ENCODE measurements at regions not wholly inside any gene's neighbourhood (a gene's known extent, or its start where the extent isn't known, plus 50 kb on each side); places are given as distances from the start of the nearest gene placed in this dataset.

- H3K36me3 ChIP-seq = no peaks in the 10 kb centered on the region
- intact Hi-C loops (cut with DNase I) = no loop called here
- no peaks in the 10 kb centered on the region for H3K9me3 ChIP-seq
- no peak for ATAC-seq
- DNase-seq = no peak
- no peak for TF ChIP-seq CTCF (IDR thresholded peaks at IDR 0.05)
- H3K4me1 ChIP-seq = no peaks in the 10 kb centered on the region
- H3K27me3 ChIP-seq = no peaks in the 10 kb centered on the region
- H3K4me3 ChIP-seq = no peak overlapping the region
- H3K27ac ChIP-seq = no peak overlapping the region
Measured at GRCh38 chr5:118311103-118311819, 677.1 kb downstream of the DTWD2 start.

GRCh38 chr5:118310401-118310800 is 677.9 kb downstream of the DTWD2 start:
- intact Hi-C loops (cut with DNase I) = no loop called here
- DNase-seq (no peak), ATAC-seq (no peak)
- Histone ChIP-seq H3K4me1 (no peaks in the 10 kb centered on the region), H3K27ac (no peak overlapping the region), H3K9me3 (no peaks in the 10 kb centered on the region), H3K36me3 (no peaks in the 10 kb centered on the region), H3K4me3 (no peak overlapping the region), H3K27me3 (no peaks in the 10 kb centered on the region)
- TF ChIP-seq CTCF (IDR thresholded peaks at IDR 0.05) = no peak

GRCh38 chr5:118303296-118303695 is 685.1 kb downstream of the DTWD2 start:
- H3K4me3 ChIP-seq = no peak overlapping the region
- H3K9me3 ChIP-seq = no peaks in the 10 kb centered on the region
- ATAC-seq (no peak), DNase-seq (no peak)
- H3K27ac ChIP-seq = no peak overlapping the region
- H3K27me3 ChIP-seq = no peaks in the 10 kb centered on the region
- intact Hi-C loops (cut with DNase I) = no loop called here
- no peak for TF ChIP-seq CTCF (IDR thresholded peaks at IDR 0.05)
- no peaks in the 10 kb centered on the region for H3K36me3 ChIP-seq
- H3K4me1 ChIP-seq = no peaks in the 10 kb centered on the region

- Histone ChIP-seq H3K27me3 (no peaks in the 10 kb centered on the region), H3K4me1 (no peaks in the 10 kb centered on the region), H3K9me3 (no peaks in the 10 kb centered on the region), H3K4me3 (no peak overlapping the region), H3K27ac (no peak overlapping the region), H3K36me3 (no peaks in the 10 kb centered on the region)
- intact Hi-C loops (cut with DNase I) = no loop called here
- ATAC-seq (no peak), DNase-seq (no peak)
- TF ChIP-seq CTCF (IDR thresholded peaks at IDR 0.05) = no peak
Measured at GRCh38 chr5:118302786-118303185, 685.6 kb downstream of the DTWD2 start.

GRCh38 chr5:118301696-118302095 is 686.7 kb downstream of the DTWD2 start:
- TF ChIP-seq CTCF (IDR thresholded peaks at IDR 0.05) = no peak
- Histone ChIP-seq H3K9me3 (no peaks in the 10 kb centered on the region), H3K4me1 (no peaks in the 10 kb centered on the region), H3K4me3 (no peak overlapping the region), H3K27ac (no peak overlapping the region), H3K36me3 (no peaks in the 10 kb centered on the region), H3K27me3 (no peaks in the 10 kb centered on the region)
- DNase-seq = no peak
- intact Hi-C loops (cut with DNase I) = no loop called here
- no peak for ATAC-seq

GRCh38 chr5:118295045-118295444 is 693.3 kb downstream of the DTWD2 start:
- Histone ChIP-seq H3K27ac (no peak overlapping the region), H3K4me3 (no peak overlapping the region), H3K36me3 (no peaks in the 10 kb centered on the region), H3K9me3 (no peaks in the 10 kb centered on the region), H3K4me1 (no peaks in the 10 kb centered on the region), H3K27me3 (no peaks in the 10 kb centered on the region)
- DNase-seq = no peak
- no peak for ATAC-seq
- intact Hi-C loops (cut with DNase I) = no loop called here
- TF ChIP-seq CTCF (IDR thresholded peaks at IDR 0.05) = no peak
